ENCODE measurements at regions not wholly inside any gene's neighbourhood (a gene's known extent, or its start where the extent isn't known, plus 50 kb on each side); places are given as distances from the start of the nearest gene placed in this dataset.
A peak's percentile ranks its signal among the peaks of the same experiment; 100 is the strongest.

- no peak for TF ChIP-seq CTCF (IDR thresholded peaks at IDR 0.05)
- no peak for TF ChIP-seq GATA2 (CRISPR knock-in tag; IDR thresholded peaks at IDR 0.05)
- TF ChIP-seq MEF2A (IDR thresholded peaks at IDR 0.05; ENCODE audit: borderline replicate concordance, low read depth) = no peak
- TF ChIP-seq EP300 (IDR thresholded peaks at IDR 0.05; ENCODE audit: borderline replicate concordance in 1 of 2, low read depth in 1 of 2, low read length in 1 of 2) = no peak
- no peak for TF ChIP-seq ELF1 (IDR thresholded peaks at IDR 0.05)
- no peak for TF ChIP-seq TEAD4 (IDR thresholded peaks at IDR 0.05; ENCODE audit: borderline replicate concordance, insufficient read depth)
- no peak for TF ChIP-seq JUND (IDR thresholded peaks at IDR 0.05)
- no peak for TF ChIP-seq REST (IDR thresholded peaks at IDR 0.05; ENCODE audit: low read depth, low read length)
- no peak for TF ChIP-seq RXRA (IDR thresholded peaks at IDR 0.05; ENCODE audit: borderline replicate concordance, low read depth)
- no peak for TF ChIP-seq RFX5 (IDR thresholded peaks at IDR 0.05; ENCODE audit: low read length)
- no peak for TF ChIP-seq MXI1 (IDR thresholded peaks at IDR 0.05; ENCODE audit: low read depth, low read length)
- TF ChIP-seq FOSL2 (IDR thresholded peaks at IDR 0.05; ENCODE audit: borderline replicate concordance, low read depth) = no peak
- TF ChIP-seq FOXJ3 (CRISPR knock-in tag; IDR thresholded peaks at IDR 0.05) = no peak
- Histone ChIP-seq H2AFZ (ENCODE audit: low read depth) (no peak overlapping the region), H3K4me2 (no peak overlapping the region), H3K27ac (ENCODE audit: low read depth in 2 of 2, low read length in 1 of 2) (no peak overlapping the region), H3K9me3 (no peaks in the 10 kb centered on the region), H3K9me2 (no peaks in the 10 kb centered on the region), H3K36me3 (replicated peaks in 1 of 2; ENCODE audit: control insufficient read depth in 1 of 2, insufficient read depth in 2 of 2, low read length in 1 of 2) (no peaks in the 10 kb centered on the region), H3K79me2 (ENCODE audit: insufficient read depth) (no peaks in the 10 kb centered on the region), H4K20me1 (ENCODE audit: insufficient read depth) (no peaks in the 10 kb centered on the region), H3K27me3 (ENCODE audit: insufficient read depth) (no peaks in the 10 kb centered on the region), H3F3A (replicated peaks; ENCODE audit: insufficient read depth) (no peaks in the 10 kb centered on the region), H3K9ac (no peak overlapping the region), H3K4me1 (ENCODE audit: control insufficient read depth in 1 of 2, insufficient read depth in 2 of 2, low read depth in 1 of 2, low read length in 1 of 2) (no peaks in the 10 kb centered on the region), H3K4me3 (ENCODE audit: low read depth in 2 of 2, low read length in 1 of 2) (no peak overlapping the region)
- ChIA-PET POLR2A (no interaction called here), CTCF (interaction anchor here (2.7 kb wide), 1 partner anchor 15 kb away, joined by 7 read pairs; no protein-coding TSS in a partner anchor)
- 3% methylated on average over 1 of the region's 1 CpG for WGBS (ENCODE audit: low lambda C conversion rate)
- no peak for DNase-seq
Measured at GRCh38 chr4:27678027-27678426, 817.4 kb downstream of the STIM2 start.

- ChIA-PET POLR2A (no interaction called here), CTCF (interaction anchor here (0.6 to 2.6 kb wide), 17 partner anchors 9 to 647 kb away, joined by 3 to 39 read pairs (median 3); no protein-coding TSS in a partner anchor)
- Histone ChIP-seq H3K9me2 (no peaks in the 10 kb centered on the region), H3K27ac (ENCODE audit: low read depth in 2 of 2, low read length in 1 of 2) (no peak overlapping the region), H3K36me3 (replicated peaks in 1 of 2; ENCODE audit: control insufficient read depth in 1 of 2, insufficient read depth in 2 of 2, low read length in 1 of 2) (no peaks in the 10 kb centered on the region), H3K9ac (no peak overlapping the region), H2AFZ (ENCODE audit: low read depth) (no peak overlapping the region), H3K27me3 (ENCODE audit: insufficient read depth) (no peaks in the 10 kb centered on the region), H4K20me1 (ENCODE audit: insufficient read depth) (no peaks in the 10 kb centered on the region), H3K4me2 (no peak overlapping the region), H3K9me3 (no peaks in the 10 kb centered on the region), H3K4me1 (ENCODE audit: control insufficient read depth in 1 of 2, insufficient read depth in 2 of 2, low read depth in 1 of 2, low read length in 1 of 2) (no peaks in the 10 kb centered on the region), H3K79me2 (ENCODE audit: insufficient read depth) (no peaks in the 10 kb centered on the region), H3K4me3 (ENCODE audit: low read depth in 2 of 2, low read length in 1 of 2) (no peak overlapping the region), H3F3A (replicated peaks; ENCODE audit: insufficient read depth) (no peaks in the 10 kb centered on the region)
- WGBS (ENCODE audit: low lambda C conversion rate) = 13% methylated on average over 8 of the region's 8 CpGs
- DNase-seq = peak; percentile 15
- no peak for TF ChIP-seq USF2 (IDR thresholded peaks at IDR 0.05; ENCODE audit: borderline replicate concordance, low read depth, low read length)
- TF ChIP-seq RAD21 (IDR thresholded peaks at IDR 0.05; ENCODE audit: low read length) = peak; percentile 78
- no peak for TF ChIP-seq TCF12 (IDR thresholded peaks at IDR 0.05)
- no peak for TF ChIP-seq JUND (IDR thresholded peaks at IDR 0.05)
- TF ChIP-seq NRF1 (IDR thresholded peaks at IDR 0.05; ENCODE audit: low read depth, low read length) = no peak
- TF ChIP-seq CTCF (IDR thresholded peaks at IDR 0.05) = peak; percentile 75
- no peak for TF ChIP-seq MEF2A (IDR thresholded peaks at IDR 0.05; ENCODE audit: borderline replicate concordance, low read depth)
- TF ChIP-seq SMC3 (IDR thresholded peaks at IDR 0.05; ENCODE audit: low read depth, low read length) = peak; percentile 39
- TF ChIP-seq USF1 (IDR thresholded peaks at IDR 0.05; ENCODE audit: borderline replicate concordance, low read depth) = no peak
- TF ChIP-seq YY1 (IDR thresholded peaks at IDR 0.05; ENCODE audit: low read depth) = no peak
Measured at GRCh38 chr4:27684610-27685011, 824.0 kb downstream of the STIM2 start.

Data from SK-N-SH (cell line).